ENCODE measurements at regions not wholly inside any gene's neighbourhood (a gene's known extent, or its start where the extent isn't known, plus 50 kb on each side); places are given as distances from the start of the nearest gene placed in this dataset.
A peak's percentile ranks its signal among the peaks of the same experiment; 100 is the strongest.

GRCh38 chr12:54736549-54736948 is 88.4 kb upstream of the DCD start:
- Histone ChIP-seq H3K9me3 (ENCODE audit: control insufficient read depth in 1 of 2, low read length in 2 of 2) (no peaks in the 10 kb centered on the region), H3K4me3 (ENCODE audit: low read length in 2 of 2) (no peak overlapping the region), H3K27ac (ENCODE audit: low read depth, low read length) (no peak overlapping the region), H3K36me3 (ENCODE audit: insufficient read depth, low read length) (no peaks in the 10 kb centered on the region), H3K27me3 (ENCODE audit: insufficient read depth, low read length) (no peaks in the 10 kb centered on the region), H3K4me1 (ENCODE audit: insufficient read depth, low read length) (peaks cover 46% of the 10 kb centered on the region)
- H3K9me3 Mint-ChIP-seq: peaks cover 3 to 42% (median 28%) of the 10 kb centered on the region in 8 donors
- intact Hi-C loops (cut with micrococcal nuclease): no loop called here
- H3K27ac Mint-ChIP-seq: peak overlapping the region; percentile 25 to 82 (median 66)
- H3K36me3 Mint-ChIP-seq: peaks cover 19 to 27% of the 10 kb centered on the region in 2 donors
- peaks cover 37 to 75% (median 48%) of the 10 kb centered on the region in 4 donors for H3K4me1 Mint-ChIP-seq
- ChIA-PET POLR2A (ENCODE audit: partially characterized antibody) (interaction anchor here (1.7 kb wide), 1 partner anchor 243 kb away, joined by 5 read pairs; no protein-coding TSS in a partner anchor), CTCF (ENCODE audit: partially characterized antibody) (interaction anchor here (1.0 to 2.9 kb wide), 5 partner anchors 12 to 336 kb away, joined by 3 to 17 read pairs (median 4); no protein-coding TSS in a partner anchor)
- peak overlapping the region in 6 of 8 donors; percentile 6 to 75 (median 25) for H3K4me3 Mint-ChIP-seq
- peak in 1 of 5 donors; percentile 6 for DNase-seq
- H3K27me3 Mint-ChIP-seq: no peaks in the 10 kb centered on the region

GRCh38 chr12:54734196-54734950 is 86.2 kb upstream of the DCD start:
- Histone ChIP-seq H3K4me1 (ENCODE audit: insufficient read depth, low read length) (peaks cover 28% of the 10 kb centered on the region), H3K9me3 (ENCODE audit: control insufficient read depth in 1 of 2, low read length in 2 of 2) (no peaks in the 10 kb centered on the region), H3K27ac (ENCODE audit: low read depth, low read length) (no peak overlapping the region), H3K27me3 (ENCODE audit: insufficient read depth, low read length) (no peaks in the 10 kb centered on the region), H3K4me3 (ENCODE audit: low read length in 2 of 2) (no peak overlapping the region), H3K36me3 (ENCODE audit: insufficient read depth, low read length) (no peaks in the 10 kb centered on the region)
- Mint-ChIP-seq H3K9me3 (peaks cover 3 to 38% (median 26%) of the 10 kb centered on the region in 8 donors), H3K27ac (peak overlapping the region in 2 of 7 donors; percentile 45 to 81), H3K27me3 (no peaks in the 10 kb centered on the region), H3K4me1 (peaks cover 25 to 69% (median 29%) of the 10 kb centered on the region in 4 donors), H3K36me3 (peaks cover 19 to 23% of the 10 kb centered on the region in 2 donors), H3K4me3 (peak overlapping the region in 1 of 8 donors; percentile 12)
- CTCF ChIA-PET (ENCODE audit: partially characterized antibody): interaction anchor here (0.7 to 2.9 kb wide), 4 partner anchors 10 to 338 kb away, joined by 3 to 17 read pairs (median 8); no protein-coding TSS in a partner anchor
- POLR2A ChIA-PET (ENCODE audit: partially characterized antibody): interaction anchor here (0.6 kb wide), 1 partner anchor 85 kb away, joined by 3 read pairs; no protein-coding TSS in a partner anchor
- no peak for DNase-seq
- intact Hi-C loops (cut with micrococcal nuclease): no loop called here

GRCh38 chr12:54725233-54725843 is 77.2 kb upstream of the DCD start:
- no peak overlapping the region for H3K27ac ChIP-seq (ENCODE audit: low read depth, low read length)
- peaks cover under 1 to 7% of the 10 kb centered on the region in 2 donors for H3K27me3 Mint-ChIP-seq
- intact Hi-C loops (cut with micrococcal nuclease): loop anchor here (1.0 to 2.0 kb wide), 2 partner anchors 129 to 231 kb away; partner anchors contain the start of gene MUCL1
- peaks cover 4% of the 10 kb centered on the region for H3K4me1 ChIP-seq (ENCODE audit: insufficient read depth, low read length)
- POLR2A ChIA-PET (ENCODE audit: partially characterized antibody): no interaction called here
- peaks cover 0 to 2% (median 0%) of the 10 kb centered on the region in 8 donors for H3K9me3 Mint-ChIP-seq
- H3K4me3 ChIP-seq (ENCODE audit: low read length in 2 of 2): no peak overlapping the region
- no peaks in the 10 kb centered on the region for H3K27me3 ChIP-seq (ENCODE audit: insufficient read depth, low read length)
- H3K27ac Mint-ChIP-seq: no peak overlapping the region
- no peaks in the 10 kb centered on the region for H3K36me3 Mint-ChIP-seq
- H3K4me1 Mint-ChIP-seq: peaks cover 11 to 44% (median 13%) of the 10 kb centered on the region in 4 donors
- no peak overlapping the region for H3K4me3 Mint-ChIP-seq
- no peaks in the 10 kb centered on the region for H3K36me3 ChIP-seq (ENCODE audit: insufficient read depth, low read length)
- H3K9me3 ChIP-seq (ENCODE audit: control insufficient read depth in 1 of 2, low read length in 2 of 2): no peaks in the 10 kb centered on the region
- CTCF ChIA-PET (ENCODE audit: partially characterized antibody): interaction anchor here (0.7 to 2.2 kb wide), 18 partner anchors 10 to 417 kb away, joined by 3 to 30 read pairs (median 4); no protein-coding TSS in a partner anchor
- DNase-seq: peak in 2 of 5 donors; percentile 9 to 16

GRCh38 chr12:54723379-54724256 is 75.5 kb upstream of the DCD start:
- no peaks in the 10 kb centered on the region for H3K36me3 Mint-ChIP-seq
- H3K4me3 ChIP-seq (ENCODE audit: low read length in 2 of 2): no peak overlapping the region
- H3K27me3 Mint-ChIP-seq: peaks cover 7 to 10% of the 10 kb centered on the region in 2 donors
- H3K27me3 ChIP-seq (ENCODE audit: insufficient read depth, low read length): no peaks in the 10 kb centered on the region
- no peak overlapping the region for H3K4me3 Mint-ChIP-seq
- DNase-seq: peak; percentile 38 to 54 (median 44)
- no peak overlapping the region for H3K27ac Mint-ChIP-seq
- peaks cover 4% of the 10 kb centered on the region for H3K4me1 ChIP-seq (ENCODE audit: insufficient read depth, low read length)
- H3K4me1 Mint-ChIP-seq: peaks cover 5 to 32% (median 12%) of the 10 kb centered on the region in 4 donors
- intact Hi-C loops (cut with micrococcal nuclease): loop anchor here (1.0 to 2.0 kb wide), 4 partner anchors 25 to 350 kb away; no protein-coding TSS in a partner anchor
- no peaks in the 10 kb centered on the region for H3K36me3 ChIP-seq (ENCODE audit: insufficient read depth, low read length)
- no peaks in the 10 kb centered on the region for H3K9me3 ChIP-seq (ENCODE audit: control insufficient read depth in 1 of 2, low read length in 2 of 2)
- ChIA-PET POLR2A (ENCODE audit: partially characterized antibody) (interaction anchor here (0.6 kb wide), 1 partner anchor 341 kb away, joined by 3 read pairs; no protein-coding TSS in a partner anchor), CTCF (ENCODE audit: partially characterized antibody) (interaction anchor here (0.7 to 2.2 kb wide), 18 partner anchors 12 to 419 kb away, joined by 3 to 30 read pairs (median 4); no protein-coding TSS in a partner anchor)
- no peak overlapping the region for H3K27ac ChIP-seq (ENCODE audit: low read depth, low read length)
- H3K9me3 Mint-ChIP-seq: peaks cover 0 to 2% (median 0%) of the 10 kb centered on the region in 8 donors

GRCh38 chr12:54721312-54721711 is 73.1 kb upstream of the DCD start:
- DNase-seq: no peak
- intact Hi-C loops (cut with micrococcal nuclease): no loop called here
- no peak overlapping the region for H3K27ac ChIP-seq (ENCODE audit: low read depth, low read length)
- no peak overlapping the region for H3K27ac Mint-ChIP-seq
- H3K27me3 Mint-ChIP-seq: peaks cover 12 to 18% of the 10 kb centered on the region in 2 donors
- ChIA-PET CTCF (ENCODE audit: partially characterized antibody) (interaction anchor here (0.7 to 4.7 kb wide), 3 partner anchors 28 to 351 kb away, joined by 4 to 21 read pairs (median 5); no protein-coding TSS in a partner anchor), POLR2A (ENCODE audit: partially characterized antibody) (no interaction called here)
- no peak overlapping the region for H3K4me3 Mint-ChIP-seq
- H3K4me1 Mint-ChIP-seq: peaks cover 1 to 20% (median 8%) of the 10 kb centered on the region in 4 donors
- H3K9me3 ChIP-seq (ENCODE audit: control insufficient read depth in 1 of 2, low read length in 2 of 2): no peaks in the 10 kb centered on the region
- peaks cover 4% of the 10 kb centered on the region for H3K4me1 ChIP-seq (ENCODE audit: insufficient read depth, low read length)
- no peaks in the 10 kb centered on the region for H3K36me3 Mint-ChIP-seq
- no peak overlapping the region for H3K4me3 ChIP-seq (ENCODE audit: low read length in 2 of 2)
- H3K9me3 Mint-ChIP-seq: peaks cover 0 to 2% (median 0%) of the 10 kb centered on the region in 8 donors
- no peaks in the 10 kb centered on the region for H3K36me3 ChIP-seq (ENCODE audit: insufficient read depth, low read length)
- no peaks in the 10 kb centered on the region for H3K27me3 ChIP-seq (ENCODE audit: insufficient read depth, low read length)

- no peak overlapping the region for H3K4me3 Mint-ChIP-seq
- DNase-seq: no peak
- Histone ChIP-seq H3K4me1 (ENCODE audit: insufficient read depth, low read length) (peaks cover 4% of the 10 kb centered on the region), H3K4me3 (ENCODE audit: low read length in 2 of 2) (no peak overlapping the region), H3K9me3 (ENCODE audit: control insufficient read depth in 1 of 2, low read length in 2 of 2) (no peaks in the 10 kb centered on the region), H3K27ac (ENCODE audit: low read depth, low read length) (no peak overlapping the region), H3K27me3 (ENCODE audit: insufficient read depth, low read length) (no peaks in the 10 kb centered on the region), H3K36me3 (ENCODE audit: insufficient read depth, low read length) (no peaks in the 10 kb centered on the region)
- peaks cover under 1 to 8% (median 3%) of the 10 kb centered on the region in 4 donors for H3K4me1 Mint-ChIP-seq
- no peaks in the 10 kb centered on the region for H3K9me3 Mint-ChIP-seq
- no peaks in the 10 kb centered on the region for H3K36me3 Mint-ChIP-seq
- ChIA-PET CTCF (ENCODE audit: partially characterized antibody) (interaction anchor here (0.9 to 4.7 kb wide), 4 partner anchors 11 to 352 kb away, joined by 3 to 21 read pairs (median 6); no protein-coding TSS in a partner anchor), POLR2A (ENCODE audit: partially characterized antibody) (no interaction called here)
- intact Hi-C loops (cut with micrococcal nuclease): no loop called here
- H3K27ac Mint-ChIP-seq: no peak overlapping the region
- H3K27me3 Mint-ChIP-seq: peaks cover 12 to 21% of the 10 kb centered on the region in 2 donors
Observed at GRCh38 chr12:54719691-54720090, 71.5 kb upstream of the DCD start.

Data from CD4-positive, alpha-beta memory T cell (primary cell).